Hepatocyte (in vitro differentiated cells): ENCODE measurements at regions not wholly inside any gene's neighbourhood (a gene's known extent, or its start where the extent isn't known, plus 50 kb on each side); places are given as distances from the start of the nearest gene placed in this dataset.

Experiments
- DNase-seq: peaks from one replicate; pipeline ENCODE4 v3.0.0-alpha.2; 2016; ENCODE audit warnings: low spot score
- H2AFZ ChIP-seq: fragments of 200-600 bp; sonication (generic); 2 replicates; pipeline ENCODE4 v1.6.0; 2016; ENCODE audit warnings: antibody characterized with exemption, mild to moderate bottlenecking
- H3K27ac ChIP-seq: fragments of 200-600 bp; sonication (generic); 2 replicates; pipeline ENCODE4 v1.5.1; 2016; ENCODE audit warnings: mild to moderate bottlenecking
- H3K27me3 ChIP-seq: fragments of 200-600 bp; sonication (generic); 2 replicates; pipeline ENCODE4 v1.6.1; 2016
- H3K36me3 ChIP-seq: fragments of 200-600 bp; sonication (generic); replicated peaks from 2 replicates; pipeline ENCODE4 v1.5.1; 2016; ENCODE audit warnings: low read depth; ENCODE audit not compliant: insufficient read depth
- H3K4me1 ChIP-seq: fragments of 200-600 bp; sonication (generic); 2 replicates; pipeline ENCODE4 v1.5.1; 2016; ENCODE audit warnings: mild to moderate bottlenecking, moderate library complexity; ENCODE audit not compliant: insufficient read depth
- H3K4me2 ChIP-seq: fragments of 200-600 bp; sonication (generic); 2 replicates; pipeline ENCODE4 v1.6.0; 2016
- H3K4me3 ChIP-seq: fragments of 200-600 bp; sonication (generic); 2 replicates; pipeline ENCODE4 v1.5.1; 2016; ENCODE audit warnings: mild to moderate bottlenecking
- H3K79me2 ChIP-seq: fragments of 200-600 bp; sonication (generic); 2 replicates; pipeline ENCODE4 v1.6.0; 2017; ENCODE audit warnings: mild to moderate bottlenecking
- H3K9me2 ChIP-seq: fragments of 200-600 bp; sonication (generic); replicated peaks from 2 replicates; pipeline ENCODE4 v1.6.0; 2017; ENCODE audit warnings: mild to moderate bottlenecking; ENCODE audit not compliant: insufficient read depth
- H3K9me3 ChIP-seq: fragments of 200-600 bp; sonication (generic); 2 replicates; pipeline ENCODE4 v1.5.1; 2016; ENCODE audit warnings: low read depth, mild to moderate bottlenecking
- H4K20me1 ChIP-seq: fragments of 200-600 bp; sonication (generic); 2 replicates; pipeline ENCODE4 v1.6.0; 2016; ENCODE audit warnings: mild to moderate bottlenecking; ENCODE audit not compliant: insufficient read depth, poor library complexity, severe bottlenecking
- CTCF ChIP-seq: fragments of 200-600 bp; sonication (generic); IDR thresholded peaks from 2 replicates; pipeline ENCODE4 v1.5.1; 2016; ENCODE audit warnings: antibody characterized with exemption, mild to moderate bottlenecking; ENCODE audit not compliant: poor library complexity
- EZH2 ChIP-seq: fragments of 200-600 bp; sonication (generic); IDR thresholded peaks from 2 replicates; pipeline ENCODE4 v1.6.1; 2016; ENCODE audit warnings: antibody characterized with exemption, mild to moderate bottlenecking, borderline replicate concordance
- EZH2phosphoT487 ChIP-seq: fragments of 200-600 bp; sonication (generic); IDR thresholded peaks from one replicate; pipeline ENCODE4 v1.6.1; 2018; ENCODE audit warnings: antibody characterized with exemption, mild to moderate bottlenecking, low read depth, moderate library complexity; ENCODE audit not compliant: unreplicated experiment, severe bottlenecking
- WGBS: methylation state at CpG from one replicate; pipeline ENCODE4 v1.1.6; 2016; ENCODE audit warnings: low lambda C conversion rate; ENCODE audit errors: missing lambda C conversion rate; 5-methylcytosine and 5-hydroxymethylcytosine counted together

DNA sequence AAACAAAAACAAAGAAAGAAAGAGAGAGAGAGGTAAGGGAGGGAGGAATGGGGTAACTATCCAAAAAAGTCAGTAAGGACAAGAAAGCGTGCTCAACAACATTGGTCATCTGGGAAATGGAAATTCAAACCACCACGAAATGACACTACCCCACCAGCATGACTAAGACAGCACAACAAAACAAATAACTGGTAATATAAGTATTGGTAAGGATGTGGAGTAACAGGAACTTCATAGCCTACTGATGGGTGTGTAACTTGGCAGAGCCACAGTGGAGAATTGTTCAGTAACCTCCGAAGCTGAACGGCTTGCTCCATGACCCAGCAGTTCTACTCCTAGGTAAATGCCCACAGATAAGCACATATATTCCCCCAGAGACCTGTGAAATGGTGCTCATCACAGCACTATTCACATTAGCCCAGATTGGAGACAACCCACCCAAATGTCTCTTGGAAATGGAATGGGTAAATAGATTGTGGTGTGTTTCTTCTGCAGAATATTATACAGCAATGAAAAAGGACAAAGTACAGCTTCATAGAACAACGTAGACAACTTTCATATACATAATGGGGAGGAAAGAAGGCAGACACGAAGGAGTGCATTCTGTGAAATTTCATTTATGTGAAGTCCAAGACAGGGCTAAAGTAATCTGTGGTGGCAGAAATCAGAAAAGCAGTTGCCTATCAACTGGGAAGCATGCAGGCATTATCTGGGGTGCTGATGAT lies 95.5 kb upstream of the ATP6AP2 start:
- no peak overlapping the region for H2AFZ ChIP-seq
- H3K9me2 ChIP-seq, result no peaks in the 10 kb centered on the region
- no peak overlapping the region for H3K4me2 ChIP-seq
- H3K79me2 ChIP-seq, result no peaks in the 10 kb centered on the region
- TF ChIP-seq EZH2phosphoT487 (no peak), EZH2 (no peak), CTCF (no peak)
- no peak overlapping the region for H3K4me3 ChIP-seq
- no peaks in the 10 kb centered on the region for H3K27me3 ChIP-seq
- H3K9me3 ChIP-seq, result no peaks in the 10 kb centered on the region
- no peaks in the 10 kb centered on the region for H3K4me1 ChIP-seq
- H3K36me3 ChIP-seq, result no peaks in the 10 kb centered on the region
- H4K20me1 ChIP-seq, result no peaks in the 10 kb centered on the region
- DNase-seq, result no peak
- H3K27ac ChIP-seq, result no peak overlapping the region
- WGBS, result 83% methylated on average over 6 of the region's 6 CpGs

GRCh38 chrX:40484408-40485091 lies 96.2 kb upstream of the ATP6AP2 start:
- WGBS, result 44% methylated on average over 8 of the region's 8 CpGs
- peak; percentile 37 for DNase-seq

GRCh38 chrX:40483502-40483901 lies 97.3 kb upstream of the ATP6AP2 start:
- WGBS, result 90% methylated on average over 2 of the region's 2 CpGs
- Histone ChIP-seq H2AFZ (no peak overlapping the region), H4K20me1 (no peaks in the 10 kb centered on the region), H3K4me2 (no peak overlapping the region), H3K9me2 (no peaks in the 10 kb centered on the region), H3K27me3 (no peaks in the 10 kb centered on the region), H3K36me3 (no peaks in the 10 kb centered on the region), H3K4me1 (no peaks in the 10 kb centered on the region), H3K79me2 (no peaks in the 10 kb centered on the region), H3K9me3 (no peaks in the 10 kb centered on the region), H3K27ac (no peak overlapping the region), H3K4me3 (no peak overlapping the region)
- TF ChIP-seq EZH2phosphoT487 (no peak), EZH2 (no peak), CTCF (no peak)
- DNase-seq, result no peak

More at GRCh38 chrX:40484408-40485091, 96.2 kb upstream of the ATP6AP2 start:
- H2AFZ ChIP-seq, result no peak overlapping the region
- H3K4me2 ChIP-seq, result no peak overlapping the region
- no peaks in the 10 kb centered on the region for H4K20me1 ChIP-seq
- H3K27me3 ChIP-seq, result no peaks in the 10 kb centered on the region
- H3K9me2 ChIP-seq, result no peaks in the 10 kb centered on the region
- H3K4me1 ChIP-seq, result no peaks in the 10 kb centered on the region
- no peak overlapping the region for H3K4me3 ChIP-seq
- no peaks in the 10 kb centered on the region for H3K9me3 ChIP-seq
- TF ChIP-seq CTCF (no peak), EZH2phosphoT487 (no peak), EZH2 (no peak)
- H3K79me2 ChIP-seq, result no peaks in the 10 kb centered on the region
- H3K36me3 ChIP-seq, result no peaks in the 10 kb centered on the region
- no peak overlapping the region for H3K27ac ChIP-seq
